T1000 (cell line): ENCODE measurements at regions not wholly inside any gene's neighbourhood (a gene's known extent, or its start where the extent isn't known, plus 50 kb on each side); places are given as distances from the start of the nearest gene placed in this dataset.
A peak's percentile ranks its signal among the peaks of the same experiment; 100 is the strongest.
"Not testable (repeated sequence)": the region's sequence is repeated elsewhere in the genome, so short reads cannot be mapped to it uniquely, and the experiment has no call there.

Experiments used
- DNase-seq: peaks from one replicate; lab custom pipeline; 2025; ENCODE audit warnings: mixed read lengths; lab: John Stamatoyannopoulos, UW

GRCh38 chr4:179678093-179678814 is 2236.0 kb upstream of the AGA start:
- no peak for DNase-seq

- DNase-seq: not testable (repeated sequence)
Observed at GRCh38 chr4:179683661-179684060, 2241.4 kb upstream of the AGA start.

GRCh38 chr4:179692222-179692621 is 2250.0 kb upstream of the AGA start:
- DNase-seq: no peak

GRCh38 chr4:179695175-179695574 is 2252.9 kb upstream of the AGA start:
- DNase-seq: no peak

- DNase-seq: no peak
Observed at GRCh38 chr4:179698321-179698720, 2256.1 kb upstream of the AGA start.

- no peak for DNase-seq
Observed at GRCh38 chr4:179709961-179710624, 2267.9 kb upstream of the AGA start.

- DNase-seq: no peak
Observed at GRCh38 chr4:179719766-179720450, 2277.7 kb upstream of the AGA start.

DNA sequence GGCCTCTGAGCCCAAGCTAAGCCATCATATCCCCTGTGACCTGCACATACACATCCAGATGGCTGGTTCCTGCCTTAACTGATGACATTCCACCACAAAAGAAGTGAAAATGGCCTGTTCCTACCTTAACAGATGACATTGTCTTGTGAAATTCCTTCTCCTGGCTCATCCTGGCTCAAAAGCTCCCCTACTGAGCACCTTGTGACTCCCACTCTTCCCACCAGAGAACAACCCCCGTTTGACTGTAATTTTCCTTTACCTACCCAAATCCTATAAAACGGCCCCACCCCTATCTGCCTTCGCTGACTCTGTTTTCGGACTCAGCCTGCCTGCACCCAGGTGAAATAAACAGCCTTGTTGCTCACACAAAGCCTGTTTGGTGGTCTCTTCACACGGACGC is 2284.3 kb upstream of the AGA start:
- DNase-seq: not testable (repeated sequence)

- DNase-seq: no peak
Observed at GRCh38 chr4:179728305-179728704, 2286.1 kb upstream of the AGA start.

DNA sequence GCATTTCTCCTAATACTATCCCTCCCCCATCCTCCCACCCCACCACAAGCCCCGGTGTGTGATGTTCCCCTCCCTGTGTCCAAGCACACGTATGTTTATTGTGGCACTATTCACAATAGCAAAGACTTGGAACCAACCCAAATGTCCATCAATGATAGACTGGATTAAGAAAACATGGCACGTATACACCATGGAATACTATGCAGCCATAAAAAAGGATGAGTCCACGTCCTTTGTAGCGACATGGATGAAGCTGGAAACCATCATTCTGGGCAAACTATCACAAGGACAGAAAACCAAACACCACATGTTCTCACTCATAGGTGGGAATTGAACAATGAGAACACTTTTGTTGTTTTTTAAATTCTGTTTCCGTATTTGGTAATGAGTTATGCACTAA is 2294.6 kb upstream of the AGA start:
- DNase-seq: not testable (repeated sequence)

DNA sequence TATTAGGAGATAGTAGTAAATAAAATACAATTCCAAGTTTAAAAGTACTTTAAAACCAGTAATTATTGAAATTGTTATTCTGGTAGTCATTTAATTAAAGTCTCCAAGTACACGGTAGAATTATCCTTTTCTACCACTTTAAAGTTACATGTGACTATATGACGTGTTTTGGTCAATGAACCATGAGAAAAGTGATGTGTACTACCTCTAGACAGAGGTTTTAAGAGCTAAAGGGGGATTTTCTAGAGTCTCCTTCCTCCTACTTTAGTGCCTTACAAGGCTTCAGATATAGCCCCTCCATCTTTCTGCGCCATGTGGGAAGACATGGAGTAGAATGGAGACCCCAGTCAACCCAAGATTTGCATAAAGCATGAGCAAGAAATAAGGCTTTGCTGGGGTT is 2296.6 kb upstream of the AGA start:
- no peak for DNase-seq

DNA sequence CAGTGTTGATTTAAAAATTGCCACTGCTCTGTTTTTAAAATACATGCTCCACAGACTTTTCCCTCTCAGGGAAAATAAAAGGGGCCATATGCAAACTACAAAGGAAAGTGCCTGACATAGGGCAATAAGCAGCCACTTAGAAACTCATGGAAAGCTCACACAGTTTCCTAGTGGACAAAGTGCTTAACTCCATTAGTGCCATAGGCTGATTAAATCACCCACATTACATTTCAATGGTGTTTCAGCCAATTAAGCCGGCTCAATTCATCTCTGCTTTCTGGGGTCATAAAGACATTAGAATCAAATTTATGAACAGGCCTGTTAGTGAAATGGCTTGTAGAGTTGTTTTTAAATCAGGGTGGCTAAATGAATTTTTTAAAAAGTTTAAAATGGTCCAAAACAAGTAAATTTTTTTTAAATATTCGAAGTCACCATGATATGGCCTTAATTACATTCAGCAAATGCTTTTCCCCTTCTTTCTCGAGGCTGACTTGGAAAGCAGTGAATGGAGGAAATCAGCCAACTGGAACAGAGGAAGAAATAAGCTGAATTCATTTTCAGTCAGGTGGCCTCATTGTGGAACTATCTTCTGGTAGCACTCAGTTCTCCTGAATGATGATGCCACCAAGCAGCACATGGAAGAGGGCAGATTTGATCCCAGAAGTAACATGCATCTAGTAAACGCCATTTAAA is 2305.1 kb upstream of the AGA start:
- no peak for DNase-seq

DNA sequence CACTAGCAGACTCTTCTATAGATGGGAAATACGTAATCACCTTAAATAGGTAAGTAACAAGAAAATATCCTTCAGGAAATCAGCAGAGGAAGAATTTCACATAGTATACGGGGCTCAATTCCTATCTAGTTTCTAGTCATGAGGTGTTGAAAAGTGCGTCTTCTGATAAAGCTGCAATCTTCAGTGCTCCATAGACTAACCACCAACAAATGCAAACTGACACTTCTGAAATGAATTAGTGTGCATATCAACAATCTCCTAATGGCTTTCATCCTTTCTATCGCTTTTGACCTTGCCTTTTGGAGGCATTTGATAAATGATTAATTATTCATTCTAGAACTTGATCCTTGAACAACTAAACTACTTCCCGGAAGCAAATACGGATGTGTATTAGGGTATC is 2306.6 kb upstream of the AGA start:
- DNase-seq: no peak

GRCh38 chr4:179750374-179750773 is 2308.1 kb upstream of the AGA start:
- DNase-seq: no peak

- no peak for DNase-seq
Observed at GRCh38 chr4:179751669-179752068, 2309.4 kb upstream of the AGA start.

DNA sequence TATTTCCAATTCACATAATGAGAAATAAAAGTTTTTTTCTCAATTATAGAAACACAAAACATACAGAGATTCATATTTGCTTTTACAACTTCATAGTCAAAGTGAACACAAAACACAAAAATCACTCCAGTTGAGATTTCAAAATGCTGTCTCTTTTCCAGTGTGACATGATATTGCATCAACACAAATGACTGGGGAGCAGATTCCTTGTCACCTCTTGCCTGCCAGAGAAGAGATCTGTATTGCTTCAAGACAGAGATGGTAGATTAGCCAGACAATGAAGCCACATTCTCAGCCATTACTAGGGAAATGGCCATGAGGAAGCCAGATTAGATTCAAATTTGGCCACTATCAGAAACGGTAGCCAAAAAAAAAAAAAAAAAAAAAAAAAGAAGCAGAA is 2313.1 kb upstream of the AGA start:
- no peak for DNase-seq

DNA sequence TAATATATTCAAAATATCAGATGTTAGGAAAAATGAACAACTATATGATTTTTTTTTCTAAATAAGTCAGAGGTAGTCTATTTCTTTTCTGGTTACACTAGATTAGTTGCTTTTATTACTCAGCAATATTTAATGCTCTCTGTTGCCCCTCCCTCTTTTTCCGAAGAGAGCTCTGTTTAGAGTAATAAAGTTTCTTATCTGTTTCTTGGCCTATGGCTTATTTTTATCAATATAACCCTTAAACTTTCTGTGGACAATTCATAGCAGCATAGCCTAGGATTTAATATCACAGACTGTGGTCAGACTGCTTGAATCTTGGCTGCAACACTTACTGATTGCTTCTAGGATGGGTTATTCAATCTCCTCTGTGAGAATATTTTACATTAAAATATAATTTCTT is 2315.4 kb upstream of the AGA start:
- no peak for DNase-seq

DNA sequence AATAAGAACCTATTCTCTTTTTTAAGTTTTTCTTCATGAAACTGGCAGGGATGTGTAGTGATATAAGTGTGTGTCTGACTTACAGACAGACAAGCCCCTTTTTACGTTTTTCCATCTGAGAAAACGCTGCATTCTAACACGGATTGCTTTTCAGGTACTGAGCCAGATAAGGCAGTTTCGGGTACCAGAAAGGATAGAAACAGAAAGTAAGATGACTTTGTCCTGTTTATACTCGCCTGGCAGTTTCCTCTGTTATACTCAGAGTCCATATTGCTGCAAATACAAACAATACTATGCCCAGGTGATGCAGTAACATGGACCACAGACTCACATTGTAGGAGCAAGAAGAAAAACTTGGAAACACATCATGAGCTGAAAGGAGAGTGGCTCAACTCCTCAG is 2320.6 kb upstream of the AGA start:
- no peak for DNase-seq

DNA sequence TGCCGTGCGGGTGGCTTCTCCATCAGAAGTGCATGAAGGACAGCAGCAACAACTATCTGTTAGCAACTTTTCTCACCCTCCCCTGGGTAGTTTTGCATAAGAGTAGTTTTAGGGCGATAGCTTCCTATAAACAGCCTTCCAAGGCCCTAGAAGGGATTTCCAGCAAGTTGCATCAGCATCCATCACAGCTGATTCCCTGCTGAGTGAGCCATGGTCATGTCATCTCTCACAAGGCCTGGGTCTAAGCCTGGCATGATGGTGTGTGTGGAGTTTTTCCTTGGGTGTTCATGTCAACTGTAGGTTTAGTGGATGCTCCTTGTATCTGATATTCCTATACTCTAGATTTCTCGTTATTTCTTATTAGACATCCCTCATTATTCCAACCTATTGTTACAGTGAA is 2324.7 kb upstream of the AGA start:
- DNase-seq: no peak

DNA sequence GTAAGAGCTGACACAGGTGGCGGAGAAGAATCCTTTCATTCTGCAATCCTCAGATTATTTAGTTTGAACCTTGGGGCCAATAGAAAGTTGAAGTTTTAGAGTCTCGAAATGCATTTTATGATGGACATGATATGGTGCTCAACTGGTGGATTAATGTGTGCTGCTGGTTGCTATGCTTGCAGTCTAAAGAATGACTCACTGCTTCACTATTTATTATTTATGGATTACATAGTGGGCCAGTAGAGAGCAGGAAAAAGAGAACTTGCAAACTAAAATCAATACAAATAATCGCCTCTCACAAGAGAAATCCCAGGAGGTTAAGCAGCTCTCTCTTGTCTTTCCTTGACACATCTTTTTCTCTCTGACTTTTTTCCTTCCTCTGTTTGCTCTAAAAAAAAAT is 2326.8 kb upstream of the AGA start:
- no peak for DNase-seq

DNA sequence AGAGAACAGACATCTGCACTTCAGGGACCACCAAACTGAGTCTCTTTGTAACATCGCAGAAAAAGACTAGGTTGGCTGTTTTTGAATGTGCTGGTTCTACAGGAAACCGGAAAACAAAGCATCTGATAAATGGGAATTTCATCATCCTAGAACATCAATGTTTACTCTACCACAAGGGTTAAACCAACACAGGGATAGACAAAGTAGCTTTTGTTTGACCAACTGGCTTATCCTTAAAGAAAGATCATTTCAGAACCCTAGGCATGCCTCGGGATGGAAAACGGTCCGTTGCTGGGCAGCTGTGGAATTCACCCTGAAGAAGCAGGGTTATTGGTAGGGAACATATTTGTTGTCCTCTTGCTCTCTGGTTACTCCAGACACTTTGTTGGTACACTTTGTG is 2355.5 kb upstream of the AGA start:
- no peak for DNase-seq

- DNase-seq: no peak
Observed at GRCh38 chr4:179803857-179804256, 2361.6 kb upstream of the AGA start.

DNA sequence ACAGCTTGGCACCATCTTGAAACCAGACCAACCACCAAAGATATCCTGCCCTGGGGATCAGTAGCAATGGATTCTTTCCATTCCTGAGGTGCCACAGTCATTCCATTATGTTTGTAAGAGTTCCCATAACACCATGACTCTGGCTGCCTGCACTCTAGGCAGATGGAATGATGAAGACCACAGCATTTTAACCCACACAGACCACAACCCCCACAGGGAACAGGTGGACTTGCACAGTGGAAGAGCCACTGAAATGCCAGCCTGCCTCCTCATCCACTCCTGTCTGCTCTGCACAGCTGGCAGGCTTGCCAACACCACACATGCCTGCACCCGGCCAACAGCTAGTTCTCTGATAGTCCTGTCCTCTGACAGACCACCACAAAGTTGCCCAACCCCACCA is 2362.2 kb upstream of the AGA start:
- peak; percentile 26 for DNase-seq
